ENCODE measurements at regions not wholly inside any gene's neighbourhood (a gene's known extent, or its start where the extent isn't known, plus 50 kb on each side); places are given as distances from the start of the nearest gene placed in this dataset.

GRCh38 chr15:70235347-70235746 is 137.6 kb upstream of the TLE3 start:
- H2BK120ac ChIP-seq (replicated peaks; ENCODE audit: low read depth, low read length), result no peak overlapping the region
- no peaks in the 10 kb centered on the region for H3K4me1 ChIP-seq (replicated peaks in 1 of 4; ENCODE audit: control insufficient read depth in 3 of 4, insufficient read depth in 4 of 4, low read length in 3 of 4)
- H3K79me2 ChIP-seq (ENCODE audit: control insufficient read depth in 1 of 2, insufficient read depth in 2 of 2, low read length in 2 of 2), result no peaks in the 10 kb centered on the region
- H3K9me3 ChIP-seq (ENCODE audit: insufficient read depth in 2 of 2, low read depth in 1 of 2, low read length in 1 of 2), result peaks cover 6 to 9% of the 10 kb centered on the region in 2 experiments; a peak in 2 of 4 replicates
- CTCF ChIA-PET (ENCODE audit: partially characterized antibody), result interaction anchor here (1.0 kb wide), 1 partner anchor 10 kb away, joined by 3 read pairs; no protein-coding TSS in a partner anchor
- DNase-seq (ENCODE audit: low read depth in 1 of 2, low spot score in 2 of 2) (no peak), FAIRE-seq (no peak)
- H4K91ac ChIP-seq (replicated peaks; ENCODE audit: insufficient read length, low read length), result no peak overlapping the region
- no peak for TF ChIP-seq SIX5 (IDR thresholded peaks at IDR 0.05; ENCODE audit: low read depth, low read length)
- TF ChIP-seq BACH1 (IDR thresholded peaks at IDR 0.05; ENCODE audit: low read length), result no peak
- no peak for TF ChIP-seq TEAD4 (IDR thresholded peaks at IDR 0.05; ENCODE audit: low read depth, low read length)
- TF ChIP-seq SIN3A (conservative IDR thresholded peaks at IDR 0.05 in 1 of 2, IDR thresholded peaks at IDR 0.05 in 1 of 2; ENCODE audit: low read depth in 1 of 2, low read length in 2 of 2), result no peak
- no peak for TF ChIP-seq GTF2F1 (IDR thresholded peaks at IDR 0.05; ENCODE audit: borderline replicate concordance, low read depth, low read length)
- TF ChIP-seq CREB1 (IDR thresholded peaks at IDR 0.05), result no peak
- TF ChIP-seq CBX8 (IDR thresholded peaks at IDR 0.05; ENCODE audit: borderline replicate concordance, low read depth, low read length), result no peak
- no peak for TF ChIP-seq TAF1 (IDR thresholded peaks at IDR 0.05; ENCODE audit: low read depth, low read length)
- TF ChIP-seq KDM1A (IDR thresholded peaks at IDR 0.05; ENCODE audit: borderline replicate concordance, low read length), result no peak
- TF ChIP-seq NANOG (IDR thresholded peaks at IDR 0.05; ENCODE audit: insufficient read depth, low read depth, low read length, poor library complexity, severe bottlenecking), result no peak
- TF ChIP-seq TBP (IDR thresholded peaks at IDR 0.05; ENCODE audit: low read depth, low read length), result no peak
- no peak for TF ChIP-seq POU5F1 (IDR thresholded peaks at IDR 0.05; ENCODE audit: low read depth, low read length)
- no peak for TF ChIP-seq PHF8 (conservative IDR thresholded peaks at IDR 0.05; ENCODE audit: low read depth, low read length)
- no peak overlapping the region for H4K8ac ChIP-seq (ENCODE audit: extremely low read depth, insufficient read depth, low read length)
- H3K56ac ChIP-seq (replicated peaks; ENCODE audit: insufficient read length, low read depth, low read length), result no peak overlapping the region
- no peak overlapping the region for H3K9ac ChIP-seq (replicated peaks in 1 of 4; ENCODE audit: extremely low read depth in 1 of 4, low read depth in 3 of 4, low read length in 3 of 4)
- H2BK20ac ChIP-seq (ENCODE audit: low read length), result no peak overlapping the region
- no peak overlapping the region for H2AK5ac ChIP-seq (ENCODE audit: low read depth, low read length)
- H4K5ac ChIP-seq (ENCODE audit: insufficient read length, low read depth, low read length), result no peak overlapping the region
- H3K4ac ChIP-seq (replicated peaks; ENCODE audit: insufficient read length, low read depth, low read length), result no peak overlapping the region
- no peaks in the 10 kb centered on the region for H3K79me1 ChIP-seq (ENCODE audit: low read depth, low read length)
- H3K4me2 ChIP-seq (ENCODE audit: insufficient read depth in 1 of 2, low read depth in 2 of 2, low read length in 2 of 2), result no peak overlapping the region
- H3K27me3 ChIP-seq (replicated peaks in 1 of 4; ENCODE audit: control insufficient read depth in 3 of 4, extremely low read depth in 1 of 4, insufficient read depth in 3 of 4, low read length in 3 of 4), result no peaks in the 10 kb centered on the region; a peak in 1 of 7 replicates
- no peak overlapping the region for H3K27ac ChIP-seq (ENCODE audit: low read depth, low read length)
- no peak overlapping the region for H2AFZ ChIP-seq (ENCODE audit: low read length)
- no peak overlapping the region for H3K23ac ChIP-seq (ENCODE audit: insufficient read length)
- WGBS, 2 experiments (ENCODE audit: extremely low coverage in 1 of 2, insufficient coverage in 1 of 2, insufficient read length in 1 of 2, insufficient replicate concordance in 2 of 2, low coverage in 1 of 2, low lambda C conversion rate in 2 of 2, missing lambda C conversion rate in 1 of 2), result 91% methylated on average over 5 of the region's 5 CpGs; no CpG with 5 or more reads in 1 of the 2 experiments
- H2BK15ac ChIP-seq (ENCODE audit: low read length), result no peak overlapping the region
- no peaks in the 10 kb centered on the region for H4K20me1 ChIP-seq (replicated peaks in 1 of 2; ENCODE audit: control insufficient read depth in 1 of 2, insufficient read depth in 2 of 2, low read length in 2 of 2)
- H2BK12ac ChIP-seq (ENCODE audit: low read depth, low read length), result no peak overlapping the region
- H2BK5ac ChIP-seq (ENCODE audit: low read depth, low read length), result no peak overlapping the region
- no peak overlapping the region for H3K14ac ChIP-seq (ENCODE audit: insufficient read length)
- no peak overlapping the region for H3K18ac ChIP-seq (ENCODE audit: extremely low read depth, low read length)
- no peak overlapping the region for H3K4me3 ChIP-seq (ENCODE audit: extremely low read depth in 1 of 4, insufficient read depth in 2 of 4, low read depth in 3 of 4, low read length in 4 of 4)
- H3K23me2 ChIP-seq (ENCODE audit: low read depth, low read length), result no peaks in the 10 kb centered on the region; the same call in 1 of the 2 replicates
- POLR2A ChIA-PET (ENCODE audit: partially characterized antibody), result no interaction called here
- H3K36me3 ChIP-seq (ENCODE audit: control insufficient read depth in 2 of 4, insufficient read depth in 4 of 4, low read length in 3 of 4), result no peaks in the 10 kb centered on the region

Data from H1 (cell line).